IPS-15b (cell line): ENCODE measurements at regions not wholly inside any gene's neighbourhood (a gene's known extent, or its start where the extent isn't known, plus 50 kb on each side); places are given as distances from the start of the nearest gene placed in this dataset.
"Not testable (repeated sequence)": the region's sequence is repeated elsewhere in the genome, so short reads cannot be mapped to it uniquely, and the experiment has no call there.

Source experiments
- H3K27me3 ChIP-seq: one replicate; pipeline ENCODE4 v1.6.1; 2013; ENCODE audit warnings: low read length; ENCODE audit not compliant: control insufficient read depth, insufficient read depth
- H3K36me3 ChIP-seq: one replicate; pipeline ENCODE4 v1.6.1; 2013; ENCODE audit warnings: low read length; ENCODE audit not compliant: control insufficient read depth, insufficient read depth
- H3K4me1 ChIP-seq: one replicate; pipeline ENCODE4 v1.6.1; 2013; ENCODE audit warnings: mild to moderate bottlenecking, low read length; ENCODE audit not compliant: control insufficient read depth, insufficient read depth
- H3K4me3 ChIP-seq: one replicate; pipeline ENCODE4 v1.5.1; 2013; ENCODE audit warnings: low read depth, low read length
- H3K9ac ChIP-seq: one replicate; pipeline ENCODE4 v1.6.1; 2013; ENCODE audit warnings: low read depth, mild to moderate bottlenecking, low read length
- H3K9me3 ChIP-seq: one replicate; pipeline ENCODE4 v1.6.1; 2013; ENCODE audit warnings: mild to moderate bottlenecking, low read length; ENCODE audit not compliant: control insufficient read depth, insufficient read depth

DNA sequence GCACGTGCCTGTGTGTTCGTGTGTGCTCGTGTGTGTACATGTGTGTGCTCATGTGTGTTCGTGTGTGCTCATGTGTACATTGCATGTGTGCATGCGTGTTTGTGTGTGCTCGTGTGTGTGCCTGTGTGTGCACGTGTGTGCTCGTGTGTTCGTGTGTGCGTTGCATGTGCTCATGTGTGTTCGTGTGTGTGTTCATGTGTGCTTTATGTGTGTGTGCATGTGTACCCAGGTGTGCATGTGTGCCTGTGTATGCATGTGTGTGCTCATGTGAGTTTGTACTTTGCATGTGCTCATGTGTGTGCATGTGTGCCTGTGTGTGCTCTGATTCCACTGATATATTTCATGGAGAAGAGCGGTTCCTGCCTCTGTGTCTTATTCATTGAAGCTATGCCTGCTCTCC, 265.5 kb downstream of the FOXL1 start:
- Histone ChIP-seq H3K9me3 (no peaks in the 10 kb centered on the region), H3K4me1 (no peaks in the 10 kb centered on the region), H3K4me3 (no peak overlapping the region), H3K36me3 (no peaks in the 10 kb centered on the region), H3K9ac (no peak overlapping the region), H3K27me3 (no peaks in the 10 kb centered on the region)

DNA sequence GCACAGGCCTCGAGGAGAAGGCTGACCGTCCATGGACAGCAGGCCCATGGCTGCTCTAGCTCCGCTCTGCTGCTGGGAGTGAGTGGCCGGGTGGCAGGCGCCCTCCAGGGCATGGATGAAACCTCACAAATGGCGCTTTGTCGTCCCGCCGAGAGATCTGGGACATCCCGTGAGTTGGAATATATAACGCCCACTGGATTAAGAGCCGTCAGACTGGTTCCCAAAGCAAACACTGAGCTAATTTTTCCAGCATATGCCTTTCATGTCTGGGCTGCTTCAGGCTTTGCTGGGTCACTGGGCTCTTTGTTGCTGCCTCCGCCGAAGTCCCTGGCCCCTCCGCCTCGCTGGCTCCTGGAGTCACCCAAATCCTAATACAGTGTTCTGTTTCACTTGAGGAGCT, 266.3 kb downstream of the FOXL1 start:
- Histone ChIP-seq H3K36me3 (no peaks in the 10 kb centered on the region), H3K4me3 (no peak overlapping the region), H3K27me3 (no peaks in the 10 kb centered on the region), H3K9ac (no peak overlapping the region), H3K9me3 (no peaks in the 10 kb centered on the region), H3K4me1 (no peaks in the 10 kb centered on the region)

DNA sequence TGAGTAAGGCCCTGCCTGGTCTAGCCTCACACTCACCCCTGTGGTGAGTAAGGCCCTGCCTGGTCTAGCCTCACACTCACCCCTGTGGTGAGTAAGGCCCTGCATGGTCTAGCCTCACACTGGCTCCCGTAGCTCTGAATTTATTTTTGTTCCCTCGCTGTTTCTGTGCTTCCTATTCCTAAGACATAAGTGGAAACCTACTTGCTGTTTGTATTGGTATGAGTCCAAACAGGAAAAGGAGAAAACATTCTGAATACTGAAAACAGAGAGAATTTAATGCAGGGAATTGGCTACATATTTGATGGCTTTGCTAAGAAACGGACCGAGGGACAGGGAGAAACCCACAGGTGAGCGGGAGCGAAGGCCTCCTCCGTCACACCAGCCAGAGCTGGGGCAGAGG, 267.8 kb downstream of the FOXL1 start:
- no peak overlapping the region for H3K9ac ChIP-seq
- H3K36me3 ChIP-seq, result no peaks in the 10 kb centered on the region
- no peaks in the 10 kb centered on the region for H3K27me3 ChIP-seq
- no peaks in the 10 kb centered on the region for H3K9me3 ChIP-seq
- H3K4me1 ChIP-seq, result no peaks in the 10 kb centered on the region
- no peak overlapping the region for H3K4me3 ChIP-seq

DNA sequence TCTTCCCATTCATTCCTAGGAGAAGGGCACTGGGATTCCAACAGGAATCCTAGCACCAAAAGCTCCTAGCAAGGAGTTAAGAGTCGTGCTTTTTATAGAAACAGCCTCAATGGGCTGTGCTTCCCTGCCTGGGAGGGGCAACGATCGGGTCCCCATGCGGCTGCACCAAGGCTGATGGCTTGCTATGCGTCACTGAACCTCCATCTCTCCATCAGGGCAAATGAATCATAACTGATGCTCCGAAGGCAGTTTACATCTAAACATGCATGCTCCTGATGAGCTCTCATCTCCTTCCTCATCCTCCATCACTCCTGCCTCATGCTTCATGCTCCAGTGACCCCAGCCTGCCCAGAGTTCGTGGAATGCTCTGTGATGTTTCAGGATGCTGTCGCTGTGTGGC, 270.5 kb downstream of the FOXL1 start:
- H3K4me3 ChIP-seq, result no peak overlapping the region
- no peaks in the 10 kb centered on the region for H3K4me1 ChIP-seq
- no peak overlapping the region for H3K9ac ChIP-seq

DNA sequence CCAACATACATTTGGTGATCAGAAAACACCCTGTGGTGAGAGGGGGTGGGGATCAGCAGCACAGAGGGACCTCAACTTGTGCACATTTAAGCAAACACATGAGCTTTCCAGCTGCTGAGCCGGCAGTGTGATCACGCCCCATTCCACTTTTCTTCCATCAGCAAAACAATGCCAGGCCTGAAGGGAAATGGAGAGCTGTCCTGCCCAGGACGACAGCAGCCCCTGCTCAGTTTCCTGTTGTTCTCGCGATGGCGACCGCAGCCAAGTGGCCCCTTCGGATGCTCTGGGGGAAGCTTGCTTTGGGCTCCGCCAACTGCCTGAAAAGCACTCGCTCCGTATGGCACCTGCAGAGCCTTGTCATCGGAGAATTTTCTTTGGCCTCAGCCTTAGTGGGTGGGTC, 272.3 kb downstream of the FOXL1 start:
- H3K36me3 ChIP-seq, result no peaks in the 10 kb centered on the region
- H3K4me3 ChIP-seq, result no peak overlapping the region
- H3K27me3 ChIP-seq, result no peaks in the 10 kb centered on the region
- no peak overlapping the region for H3K9ac ChIP-seq
- H3K4me1 ChIP-seq, result no peaks in the 10 kb centered on the region
- no peaks in the 10 kb centered on the region for H3K9me3 ChIP-seq

More for the DNA sequence above, 270.5 kb downstream of the FOXL1 start:
- H3K36me3 ChIP-seq, result no peaks in the 10 kb centered on the region
- H3K27me3 ChIP-seq, result no peaks in the 10 kb centered on the region
- H3K9me3 ChIP-seq, result no peaks in the 10 kb centered on the region

DNA sequence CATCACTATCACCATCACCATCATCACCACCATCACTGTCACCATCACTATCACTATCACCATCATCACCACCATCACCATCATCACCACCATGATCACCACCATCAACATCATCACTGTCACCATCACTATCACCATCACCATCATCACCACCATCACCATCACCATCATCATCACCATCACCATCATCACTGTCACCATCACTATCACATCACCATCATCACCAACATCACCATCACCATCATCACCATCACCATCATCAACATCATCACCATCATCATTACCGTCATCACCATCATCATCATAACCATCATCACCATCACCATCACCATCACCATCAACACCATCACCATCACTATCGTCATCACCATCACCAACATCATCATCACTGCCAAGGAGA, 273.8 kb downstream of the FOXL1 start:
- no peak overlapping the region for H3K9ac ChIP-seq
- no peak overlapping the region for H3K4me3 ChIP-seq
- H3K36me3 ChIP-seq, result no peaks in the 10 kb centered on the region
- H3K4me1 ChIP-seq, result no peaks in the 10 kb centered on the region
- H3K9me3 ChIP-seq, result no peaks in the 10 kb centered on the region
- no peaks in the 10 kb centered on the region for H3K27me3 ChIP-seq

DNA sequence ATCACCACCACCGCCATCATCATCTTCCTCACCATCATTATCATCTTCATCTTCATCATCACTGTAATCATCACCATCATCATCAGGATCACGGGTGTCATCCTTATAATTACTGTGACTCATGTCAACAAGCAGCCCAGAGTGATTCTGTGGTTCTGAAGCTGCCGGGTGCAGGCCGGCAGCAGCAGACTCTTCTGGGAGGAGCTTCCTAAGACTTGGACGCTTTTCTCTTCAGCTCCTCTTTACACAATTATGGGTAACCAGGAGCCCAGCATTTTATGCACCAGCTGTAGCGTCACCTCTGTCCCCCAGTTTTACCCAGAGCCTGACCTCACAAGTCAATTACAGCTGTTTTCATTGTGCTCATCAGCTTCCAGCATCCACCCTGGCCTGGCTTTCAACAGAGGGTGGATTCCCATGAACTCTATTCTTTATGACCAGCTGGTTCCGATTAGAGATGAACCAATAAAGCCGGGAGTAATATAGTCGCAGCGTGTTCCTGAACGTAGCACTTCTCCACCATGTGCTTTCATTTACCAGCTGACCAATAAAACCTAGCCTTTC, 275.8 kb downstream of the FOXL1 start:
- H3K4me3 ChIP-seq, result no peak overlapping the region
- no peak overlapping the region for H3K9ac ChIP-seq
- H3K27me3 ChIP-seq, result no peaks in the 10 kb centered on the region
- H3K4me1 ChIP-seq, result no peaks in the 10 kb centered on the region
- no peaks in the 10 kb centered on the region for H3K36me3 ChIP-seq
- H3K9me3 ChIP-seq, result no peaks in the 10 kb centered on the region

DNA sequence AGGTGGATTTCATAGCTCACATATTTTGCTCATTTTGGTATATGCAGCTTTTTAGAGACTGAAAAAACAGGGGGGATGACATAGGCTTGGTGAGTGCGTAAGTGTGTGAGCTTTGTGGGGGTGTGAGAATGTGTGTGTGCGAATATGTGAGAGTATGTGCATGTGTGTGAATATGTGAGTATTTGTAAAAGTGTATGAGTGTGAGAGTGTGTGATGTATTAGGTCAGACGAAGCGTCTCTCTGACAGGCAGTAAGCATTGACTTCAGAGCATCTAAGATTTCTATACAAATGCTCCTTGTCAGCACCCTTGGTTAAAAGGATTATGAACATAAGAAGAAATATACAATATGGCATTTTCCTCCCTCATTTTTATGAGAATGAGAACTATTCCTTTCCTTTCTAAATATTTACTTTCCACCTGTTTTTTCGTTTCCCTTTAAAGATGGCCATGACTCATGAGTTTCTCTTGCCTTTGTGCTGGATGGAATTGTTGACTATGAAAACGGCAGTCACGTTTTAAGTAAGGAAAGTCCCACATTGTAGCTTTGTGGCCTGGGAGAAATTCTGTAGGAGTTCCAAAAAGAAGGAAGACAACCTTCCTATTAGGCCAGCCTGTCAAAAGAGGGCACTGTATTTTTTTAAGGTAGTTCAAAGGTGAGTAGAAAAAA, 276.4 kb downstream of the FOXL1 start:
- Histone ChIP-seq H3K4me3 (no peak overlapping the region), H3K27me3 (no peaks in the 10 kb centered on the region), H3K36me3 (no peaks in the 10 kb centered on the region), H3K9ac (no peak overlapping the region), H3K4me1 (no peaks in the 10 kb centered on the region), H3K9me3 (no peaks in the 10 kb centered on the region)

DNA sequence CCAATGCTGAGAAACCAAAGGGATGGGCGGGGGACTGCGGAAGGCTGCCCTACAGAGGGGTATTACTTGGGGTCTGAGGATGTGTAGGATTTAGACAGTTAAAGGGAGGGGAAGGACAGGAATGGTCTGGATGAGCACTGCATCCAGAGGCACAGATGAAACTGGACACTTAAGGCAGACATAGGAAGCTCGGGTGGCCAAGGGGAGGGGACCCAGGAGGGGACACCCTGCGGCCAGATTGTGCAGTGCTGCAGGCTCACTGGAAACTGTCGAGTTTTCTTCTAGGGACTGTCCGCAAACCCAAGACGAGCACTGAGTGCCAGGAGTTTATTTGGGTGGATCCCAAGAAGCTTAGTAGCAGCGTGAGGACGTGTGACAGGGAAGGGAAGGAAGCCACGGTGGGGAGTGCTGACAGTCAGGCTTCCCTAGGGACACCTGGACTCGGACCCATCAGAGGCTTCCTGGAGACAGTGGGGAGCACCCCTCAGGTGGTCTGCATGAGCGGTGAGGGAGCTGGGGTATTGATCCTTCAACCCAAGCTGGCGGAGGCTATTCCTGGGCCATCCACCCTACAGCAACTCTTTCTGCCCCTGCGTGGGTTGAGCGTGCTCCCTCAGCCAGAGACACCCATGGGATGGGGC, 278.7 kb downstream of the FOXL1 start:
- H3K4me3 ChIP-seq, result no peak overlapping the region
- H3K4me1 ChIP-seq, result no peaks in the 10 kb centered on the region
- no peaks in the 10 kb centered on the region for H3K9me3 ChIP-seq
- H3K27me3 ChIP-seq, result no peaks in the 10 kb centered on the region
- H3K36me3 ChIP-seq, result no peaks in the 10 kb centered on the region
- no peak overlapping the region for H3K9ac ChIP-seq

DNA sequence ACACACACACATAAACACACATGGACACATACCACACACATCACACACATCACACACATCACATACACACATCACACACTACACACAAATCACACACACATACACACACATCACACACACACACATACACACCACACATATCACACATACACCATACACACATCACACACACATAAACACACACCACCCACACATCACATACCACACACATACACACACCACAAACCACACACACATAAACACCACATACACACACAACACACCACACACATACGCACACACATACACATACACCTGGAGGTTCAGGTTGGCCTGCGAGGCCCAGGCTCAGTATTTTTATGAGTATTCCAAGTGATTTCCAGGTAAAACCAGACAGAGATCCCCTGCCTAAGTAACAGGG, 279.5 kb downstream of the FOXL1 start:
- H3K4me1 ChIP-seq, result no peaks in the 10 kb centered on the region
- no peaks in the 10 kb centered on the region for H3K27me3 ChIP-seq
- H3K36me3 ChIP-seq, result no peaks in the 10 kb centered on the region
- no peak overlapping the region for H3K9ac ChIP-seq
- H3K4me3 ChIP-seq, result no peak overlapping the region
- no peaks in the 10 kb centered on the region for H3K9me3 ChIP-seq

DNA sequence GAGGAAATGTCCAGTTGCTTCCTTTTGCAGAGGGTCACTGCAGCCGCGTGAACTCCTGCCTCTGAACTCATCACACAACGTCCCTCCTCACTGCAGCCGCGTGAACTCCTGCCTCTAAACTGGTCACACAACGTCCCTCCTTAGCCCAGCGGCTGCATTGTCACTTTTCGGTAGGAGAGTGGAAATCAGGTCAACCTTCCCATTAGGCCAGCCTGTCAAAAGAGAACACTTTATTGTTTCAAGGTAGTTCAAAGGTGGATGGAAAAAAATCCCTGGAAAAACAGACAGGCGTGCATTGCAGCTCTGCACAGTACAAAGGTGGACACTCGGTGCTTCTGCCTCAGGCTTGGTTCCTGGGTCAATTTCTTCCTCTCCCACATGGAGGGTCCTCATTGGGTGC, 280.2 kb downstream of the FOXL1 start:
- Histone ChIP-seq H3K4me3 (no peak overlapping the region), H3K36me3 (no peaks in the 10 kb centered on the region), H3K9ac (no peak overlapping the region), H3K4me1 (no peaks in the 10 kb centered on the region), H3K27me3 (no peaks in the 10 kb centered on the region), H3K9me3 (no peaks in the 10 kb centered on the region)

DNA sequence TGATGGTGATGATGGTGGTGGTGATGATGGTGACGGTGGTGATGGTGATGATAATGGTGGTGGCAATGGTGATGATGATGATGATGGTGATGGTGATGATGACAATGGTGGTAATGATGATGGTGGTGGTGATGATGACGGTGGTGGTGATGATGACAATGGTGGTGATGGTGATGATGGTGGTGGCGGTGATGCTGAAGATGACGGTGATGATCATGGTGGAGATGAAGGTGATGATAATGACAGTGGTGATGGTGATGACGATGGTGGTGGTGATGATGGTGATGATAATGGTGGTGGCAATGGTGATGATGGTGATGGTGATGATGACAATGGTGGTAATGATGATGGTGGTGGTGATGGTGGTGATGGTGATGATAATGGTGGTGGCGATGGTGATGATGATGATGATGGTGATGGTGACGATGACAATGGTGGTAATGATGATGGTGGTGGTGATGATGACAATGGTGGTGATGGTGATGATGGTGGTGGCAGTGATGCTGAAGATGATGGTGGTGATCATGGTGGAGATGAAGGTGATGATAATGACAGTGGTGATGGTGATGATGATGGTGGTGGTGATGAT, 283.0 kb downstream of the FOXL1 start:
- H3K27me3 ChIP-seq, H3K36me3 ChIP-seq: not testable (repeated sequence)

More for the DNA sequence above, 283.0 kb downstream of the FOXL1 start:
- H3K9ac ChIP-seq, H3K4me1 ChIP-seq, H3K9me3 ChIP-seq, H3K4me3 ChIP-seq: not testable (repeated sequence)
